MM.1S (cell line): ENCODE measurements at regions not wholly inside any gene's neighbourhood (a gene's known extent, or its start where the extent isn't known, plus 50 kb on each side); places are given as distances from the start of the nearest gene placed in this dataset.

Experiments
- DNase-seq: peaks from one replicate; pipeline ENCODE4 v3.0.0-alpha.2; 2015
- H2AFZ ChIP-seq: fragments of 300-600 bp; sonication (generic); 2 replicates; pipeline ENCODE4 v1.6.0; 2016; ENCODE audit warnings: antibody characterized with exemption, low read length
- H3F3A ChIP-seq: fragments of 300-600 bp; sonication (generic); 2 replicates; pipeline ENCODE4 v1.6.1; 2016; ENCODE audit warnings: mild to moderate bottlenecking, antibody characterized with exemption, low read length, moderate library complexity, mixed read lengths; ENCODE audit not compliant: insufficient read depth
- H3K27ac ChIP-seq: fragments of 300-600 bp; sonication (generic); 2 replicates; pipeline ENCODE4 v1.5.1; 2016; ENCODE audit warnings: mild to moderate bottlenecking, low read length
- H3K27me3 ChIP-seq: fragments of 300-600 bp; sonication (generic); replicated peaks from 2 replicates; pipeline ENCODE4 v1.6.0; 2016; ENCODE audit warnings: low read length; ENCODE audit not compliant: insufficient read depth
- H3K36me3 ChIP-seq: fragments of 300-600 bp; sonication (generic); replicated peaks from 2 replicates; pipeline ENCODE4 v1.6.1; 2016; ENCODE audit warnings: mild to moderate bottlenecking, low read length, mixed read lengths; ENCODE audit not compliant: insufficient read depth
- H3K4me1 ChIP-seq: fragments of 300-600 bp; sonication (generic); 2 replicates; pipeline ENCODE4 v1.6.1; 2016; ENCODE audit warnings: low read length, mixed read lengths
- H3K4me2 ChIP-seq: fragments of 300-600 bp; sonication (generic); 2 replicates; pipeline ENCODE4 v1.6.0; 2016; ENCODE audit warnings: low read depth, low read length
- H3K4me3 ChIP-seq: fragments of 300-600 bp; sonication (generic); 2 replicates; pipeline ENCODE4 v1.5.1; 2016; ENCODE audit warnings: low read length, mixed read lengths
- H3K79me2 ChIP-seq: fragments of 300-600 bp; sonication (generic); 2 replicates; pipeline ENCODE4 v1.6.1; 2016; ENCODE audit warnings: mixed run types, low read length, mixed read lengths
- H3K9ac ChIP-seq: fragments of 300-600 bp; sonication (generic); 2 replicates; pipeline ENCODE4 v1.6.1; 2016; ENCODE audit warnings: low read length, mixed read lengths
- H3K9me2 ChIP-seq: fragments of 300-600 bp; sonication (generic); replicated peaks from 2 replicates; pipeline ENCODE4 v1.6.1; 2016; ENCODE audit warnings: mild to moderate bottlenecking, low read length, mixed read lengths; ENCODE audit not compliant: insufficient read depth
- H3K9me3 ChIP-seq: fragments of 300-600 bp; sonication (generic); replicated peaks from 2 replicates; pipeline ENCODE4 v1.6.1; 2016; ENCODE audit warnings: mild to moderate bottlenecking, low read length, mixed read lengths; ENCODE audit not compliant: insufficient read depth
- H4K20me1 ChIP-seq: fragments of 300-600 bp; sonication (generic); 2 replicates; pipeline ENCODE4 v1.6.1; 2016; ENCODE audit warnings: mild to moderate bottlenecking, low read length, moderate library complexity, mixed read lengths; ENCODE audit not compliant: insufficient read depth
- EZH2 ChIP-seq: fragments of 300-600 bp; sonication (generic); optimal IDR thresholded peaks from 2 replicates; pipeline ENCODE3; 2017; ENCODE audit warnings: low read depth, mild to moderate bottlenecking, antibody characterized with exemption, low read length, mixed read lengths
- EZH2phosphoT487 ChIP-seq: fragments of 300-600 bp; sonication (generic); IDR thresholded peaks from 2 replicates; pipeline ENCODE4 v1.6.1; 2018; ENCODE audit warnings: antibody characterized with exemption, low read length
- TF ChIP-seq, protein P1 (sequence below): fragments of 300-600 bp; sonication (generic); IDR thresholded peaks from 2 replicates; pipeline ENCODE4 v1.5.1; 2016; ENCODE audit warnings: antibody characterized with exemption, low read length, mixed read lengths

DNA sequence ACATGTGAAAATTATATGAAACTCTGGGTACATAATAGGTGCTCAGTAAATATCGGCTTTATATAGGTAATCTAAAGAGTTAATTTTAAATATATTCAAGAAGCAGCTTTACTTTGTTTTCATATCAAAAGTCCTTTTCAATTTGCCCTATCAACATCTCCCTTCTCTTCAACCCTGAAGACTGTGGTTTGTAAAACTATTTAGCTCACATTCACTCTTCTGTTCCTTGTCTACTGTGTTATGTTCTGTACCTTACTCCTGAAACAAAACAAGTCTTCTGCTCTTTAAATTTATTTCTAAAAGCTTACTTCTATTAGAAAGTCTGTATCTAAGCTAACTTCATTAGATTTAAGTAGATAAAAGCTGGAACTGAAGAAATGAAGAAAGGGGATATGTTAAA, 301.7 kb upstream of the PMFBP1 start:
- Histone ChIP-seq H2AFZ (no peak overlapping the region), H3K36me3 (no peaks in the 10 kb centered on the region), H3K79me2 (no peaks in the 10 kb centered on the region), H3K9ac (no peak overlapping the region), H4K20me1 (no peaks in the 10 kb centered on the region), H3K4me1 (no peaks in the 10 kb centered on the region), H3F3A (no peaks in the 10 kb centered on the region), H3K9me3 (no peaks in the 10 kb centered on the region), H3K4me3 (no peak overlapping the region), H3K9me2 (no peaks in the 10 kb centered on the region), H3K4me2 (no peak overlapping the region), H3K27ac (no peak overlapping the region), H3K27me3 (no peaks in the 10 kb centered on the region)
- no peak for DNase-seq
- TF ChIP-seq EZH2phosphoT487 (no peak), EZH2 (no peak)
- TF ChIP-seq, protein P1, sequence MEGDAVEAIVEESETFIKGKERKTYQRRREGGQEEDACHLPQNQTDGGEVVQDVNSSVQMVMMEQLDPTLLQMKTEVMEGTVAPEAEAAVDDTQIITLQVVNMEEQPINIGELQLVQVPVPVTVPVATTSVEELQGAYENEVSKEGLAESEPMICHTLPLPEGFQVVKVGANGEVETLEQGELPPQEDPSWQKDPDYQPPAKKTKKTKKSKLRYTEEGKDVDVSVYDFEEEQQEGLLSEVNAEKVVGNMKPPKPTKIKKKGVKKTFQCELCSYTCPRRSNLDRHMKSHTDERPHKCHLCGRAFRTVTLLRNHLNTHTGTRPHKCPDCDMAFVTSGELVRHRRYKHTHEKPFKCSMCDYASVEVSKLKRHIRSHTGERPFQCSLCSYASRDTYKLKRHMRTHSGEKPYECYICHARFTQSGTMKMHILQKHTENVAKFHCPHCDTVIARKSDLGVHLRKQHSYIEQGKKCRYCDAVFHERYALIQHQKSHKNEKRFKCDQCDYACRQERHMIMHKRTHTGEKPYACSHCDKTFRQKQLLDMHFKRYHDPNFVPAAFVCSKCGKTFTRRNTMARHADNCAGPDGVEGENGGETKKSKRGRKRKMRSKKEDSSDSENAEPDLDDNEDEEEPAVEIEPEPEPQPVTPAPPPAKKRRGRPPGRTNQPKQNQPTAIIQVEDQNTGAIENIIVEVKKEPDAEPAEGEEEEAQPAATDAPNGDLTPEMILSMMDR, result no peak

DNA sequence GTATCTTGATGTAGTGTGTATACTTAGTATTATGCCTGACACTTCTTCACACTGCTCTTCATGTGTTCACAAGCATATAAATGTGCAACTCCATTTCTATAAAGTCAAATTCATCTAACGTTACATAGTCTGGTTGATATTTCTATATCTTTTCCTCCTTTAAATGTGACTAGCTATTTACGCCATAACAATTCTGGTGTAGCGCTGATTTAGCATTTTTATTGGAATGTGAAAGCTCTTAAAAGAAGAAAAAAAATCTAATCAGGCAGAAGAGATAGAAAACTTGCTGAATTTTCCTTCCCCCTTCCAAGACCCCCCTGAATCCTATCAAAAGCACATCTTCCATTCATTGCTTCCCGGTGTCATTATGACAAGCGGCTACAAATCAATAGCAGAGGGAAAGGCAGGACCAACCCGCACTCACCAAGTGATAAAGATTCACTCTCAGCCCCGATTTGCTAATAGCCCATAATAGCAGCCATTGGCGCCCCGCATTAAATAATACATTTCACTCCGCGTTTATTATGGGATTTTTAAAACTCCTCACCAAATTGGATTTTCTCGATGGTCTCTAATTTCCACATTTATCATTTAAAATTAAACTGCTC, 299.5 kb upstream of the PMFBP1 start:
- H3K4me3 ChIP-seq, result no peak overlapping the region
- no peak overlapping the region for H3K9ac ChIP-seq
- no peaks in the 10 kb centered on the region for H3K4me1 ChIP-seq
- no peaks in the 10 kb centered on the region for H3K9me2 ChIP-seq
- no peak overlapping the region for H2AFZ ChIP-seq
- no peaks in the 10 kb centered on the region for H3K79me2 ChIP-seq
- H3K27me3 ChIP-seq, result no peaks in the 10 kb centered on the region
- no peaks in the 10 kb centered on the region for H4K20me1 ChIP-seq
- TF ChIP-seq, protein P1, result no peak
- TF ChIP-seq EZH2, result no peak
- no peak for TF ChIP-seq EZH2phosphoT487
- H3K4me2 ChIP-seq, result no peak overlapping the region
- H3F3A ChIP-seq, result no peaks in the 10 kb centered on the region
- no peaks in the 10 kb centered on the region for H3K9me3 ChIP-seq
- H3K36me3 ChIP-seq, result no peaks in the 10 kb centered on the region
- no peak overlapping the region for H3K27ac ChIP-seq
- no peak for DNase-seq

DNA sequence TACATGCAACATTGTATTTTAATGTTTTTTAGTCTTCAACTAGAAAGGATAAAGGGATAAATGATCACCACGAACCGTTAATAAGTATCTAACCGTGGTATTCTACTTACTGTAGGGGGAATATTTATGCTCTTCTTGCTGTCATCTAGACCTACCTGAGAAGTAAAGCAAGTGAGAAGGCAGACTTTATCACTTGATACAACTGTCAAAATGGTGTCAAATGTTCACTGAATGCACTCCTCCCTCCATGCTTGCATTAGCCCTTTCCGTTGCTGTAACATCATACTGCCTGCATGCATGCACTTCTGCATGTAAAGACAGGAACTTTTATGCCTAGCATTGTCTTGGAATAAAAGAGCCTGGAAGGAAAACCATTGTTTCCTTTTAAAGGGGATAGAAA, 298.6 kb upstream of the PMFBP1 start:
- Histone ChIP-seq H4K20me1 (no peaks in the 10 kb centered on the region), H3K4me1 (no peaks in the 10 kb centered on the region), H3K27ac (no peak overlapping the region), H3K9me2 (no peaks in the 10 kb centered on the region), H3K27me3 (no peaks in the 10 kb centered on the region), H3K9me3 (no peaks in the 10 kb centered on the region), H2AFZ (no peak overlapping the region), H3K4me3 (no peak overlapping the region), H3K36me3 (no peaks in the 10 kb centered on the region), H3K4me2 (no peak overlapping the region), H3K79me2 (no peaks in the 10 kb centered on the region), H3F3A (no peaks in the 10 kb centered on the region), H3K9ac (no peak overlapping the region)
- no peak for DNase-seq
- TF ChIP-seq, protein P1, result no peak
- TF ChIP-seq EZH2phosphoT487 (no peak), EZH2 (no peak)
